ENCODE measurements at regions not wholly inside any gene's neighbourhood (a gene's known extent, or its start where the extent isn't known, plus 50 kb on each side); places are given as distances from the start of the nearest gene placed in this dataset.

DNA sequence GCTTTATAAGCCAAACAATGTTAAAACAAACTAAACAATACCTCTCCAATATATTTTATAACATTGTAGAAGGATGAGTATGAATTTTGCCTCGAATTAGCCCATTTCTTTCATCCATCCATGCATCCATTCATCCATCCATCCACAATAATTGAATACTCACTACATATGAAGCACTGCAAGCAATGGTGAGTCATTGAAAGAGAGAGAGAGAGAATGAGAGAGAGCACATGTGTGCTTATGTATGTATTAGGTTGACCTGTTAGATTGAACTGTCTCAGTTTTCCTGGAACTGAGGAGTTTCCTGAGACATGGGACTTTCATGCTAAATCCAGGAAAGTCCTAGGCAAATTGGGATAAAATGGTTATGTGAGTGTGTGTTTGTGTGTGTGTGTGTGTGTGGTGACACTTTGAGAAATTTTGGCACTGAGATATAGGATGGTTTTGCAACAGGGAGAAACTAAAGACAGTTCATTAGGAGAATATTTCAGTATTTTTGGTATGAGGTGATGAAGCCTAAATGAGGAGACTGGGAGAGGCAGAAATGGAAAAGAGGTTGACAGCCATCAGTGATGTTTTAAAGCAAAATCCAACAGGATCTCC is 98.4 kb downstream of the C12orf75 start:
- no peaks in the 10 kb centered on the region for H3K4me1 ChIP-seq (ENCODE audit: control insufficient read depth in 1 of 2, insufficient read depth in 1 of 2, low read depth in 1 of 2, low read length in 1 of 2)
- H3K27ac ChIP-seq, result no peak overlapping the region
- H3K27me3 ChIP-seq, result peaks cover 37% of the 10 kb centered on the region
- TF ChIP-seq, protein P1, sequence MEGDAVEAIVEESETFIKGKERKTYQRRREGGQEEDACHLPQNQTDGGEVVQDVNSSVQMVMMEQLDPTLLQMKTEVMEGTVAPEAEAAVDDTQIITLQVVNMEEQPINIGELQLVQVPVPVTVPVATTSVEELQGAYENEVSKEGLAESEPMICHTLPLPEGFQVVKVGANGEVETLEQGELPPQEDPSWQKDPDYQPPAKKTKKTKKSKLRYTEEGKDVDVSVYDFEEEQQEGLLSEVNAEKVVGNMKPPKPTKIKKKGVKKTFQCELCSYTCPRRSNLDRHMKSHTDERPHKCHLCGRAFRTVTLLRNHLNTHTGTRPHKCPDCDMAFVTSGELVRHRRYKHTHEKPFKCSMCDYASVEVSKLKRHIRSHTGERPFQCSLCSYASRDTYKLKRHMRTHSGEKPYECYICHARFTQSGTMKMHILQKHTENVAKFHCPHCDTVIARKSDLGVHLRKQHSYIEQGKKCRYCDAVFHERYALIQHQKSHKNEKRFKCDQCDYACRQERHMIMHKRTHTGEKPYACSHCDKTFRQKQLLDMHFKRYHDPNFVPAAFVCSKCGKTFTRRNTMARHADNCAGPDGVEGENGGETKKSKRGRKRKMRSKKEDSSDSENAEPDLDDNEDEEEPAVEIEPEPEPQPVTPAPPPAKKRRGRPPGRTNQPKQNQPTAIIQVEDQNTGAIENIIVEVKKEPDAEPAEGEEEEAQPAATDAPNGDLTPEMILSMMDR (IDR thresholded peaks at IDR 0.05), result no peak
- no peaks in the 10 kb centered on the region for H3K9me3 ChIP-seq
- H3K4me3 ChIP-seq (ENCODE audit: low read depth in 1 of 2, low read length in 1 of 2), result no peak overlapping the region
- H3K36me3 ChIP-seq, result no peaks in the 10 kb centered on the region

GRCh38 chr12:105429511-105429910 is 99.0 kb downstream of the C12orf75 start:
- TF ChIP-seq, protein P1 (IDR thresholded peaks at IDR 0.05), result no peak
- peaks cover 34% of the 10 kb centered on the region for H3K27me3 ChIP-seq

GRCh38 chr12:105431537-105432100 is 101.1 kb downstream of the C12orf75 start:
- Histone ChIP-seq H3K36me3 (no peaks in the 10 kb centered on the region), H3K4me1 (ENCODE audit: control insufficient read depth in 1 of 2, insufficient read depth in 1 of 2, low read depth in 1 of 2, low read length in 1 of 2) (no peaks in the 10 kb centered on the region), H3K4me3 (ENCODE audit: low read depth in 1 of 2, low read length in 1 of 2) (no peak overlapping the region), H3K27me3 (peaks cover 24% of the 10 kb centered on the region), H3K27ac (no peak overlapping the region), H3K9me3 (no peaks in the 10 kb centered on the region)
- TF ChIP-seq, protein P1 (IDR thresholded peaks at IDR 0.05), result no peak

More at GRCh38 chr12:105429511-105429910, 99.0 kb downstream of the C12orf75 start:
- H3K36me3 ChIP-seq, result no peaks in the 10 kb centered on the region
- H3K27ac ChIP-seq, result no peak overlapping the region
- H3K4me3 ChIP-seq (ENCODE audit: low read depth in 1 of 2, low read length in 1 of 2), result no peak overlapping the region
- H3K9me3 ChIP-seq, result no peaks in the 10 kb centered on the region
- H3K4me1 ChIP-seq (ENCODE audit: control insufficient read depth in 1 of 2, insufficient read depth in 1 of 2, low read depth in 1 of 2, low read length in 1 of 2), result no peaks in the 10 kb centered on the region

- Histone ChIP-seq H3K27me3 (peaks cover 5% of the 10 kb centered on the region), H3K4me3 (ENCODE audit: low read depth in 1 of 2, low read length in 1 of 2) (no peak overlapping the region), H3K36me3 (no peaks in the 10 kb centered on the region), H3K27ac (no peak overlapping the region), H3K4me1 (ENCODE audit: control insufficient read depth in 1 of 2, insufficient read depth in 1 of 2, low read depth in 1 of 2, low read length in 1 of 2) (no peaks in the 10 kb centered on the region), H3K9me3 (no peaks in the 10 kb centered on the region)
- TF ChIP-seq, protein P1 (IDR thresholded peaks at IDR 0.05), result no peak
Measured at GRCh38 chr12:105433804-105434203, 103.3 kb downstream of the C12orf75 start.

DNA sequence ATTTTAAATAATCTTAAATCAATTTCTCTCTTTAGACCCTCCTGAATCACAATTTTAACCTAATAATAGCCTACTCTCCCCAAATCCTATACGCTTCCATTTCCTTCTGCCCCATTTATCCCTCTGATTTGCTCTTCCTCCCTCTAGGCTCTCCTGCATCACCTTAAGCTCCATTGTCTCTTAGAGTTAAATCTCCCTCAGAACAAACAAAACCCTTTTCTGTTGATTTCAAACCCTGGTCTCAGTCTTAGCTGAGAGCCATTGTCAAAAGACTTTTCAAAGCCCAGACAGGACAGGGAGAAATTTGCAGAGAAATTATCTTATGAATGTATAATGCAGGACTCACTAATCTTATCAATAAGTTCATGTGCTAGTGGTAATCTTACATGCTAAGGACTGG is 106.1 kb downstream of the C12orf75 start:
- H3K4me3 ChIP-seq (ENCODE audit: low read depth in 1 of 2, low read length in 1 of 2), result no peak overlapping the region
- TF ChIP-seq, protein P1 (IDR thresholded peaks at IDR 0.05), result no peak
- no peaks in the 10 kb centered on the region for H3K9me3 ChIP-seq
- H3K27ac ChIP-seq, result no peak overlapping the region
- no peaks in the 10 kb centered on the region for H3K4me1 ChIP-seq (ENCODE audit: control insufficient read depth in 1 of 2, insufficient read depth in 1 of 2, low read depth in 1 of 2, low read length in 1 of 2)
- no peaks in the 10 kb centered on the region for H3K36me3 ChIP-seq
- peaks cover 3% of the 10 kb centered on the region for H3K27me3 ChIP-seq

Data from neutrophil (primary cell).